ENCODE measurements at regions not wholly inside any gene's neighbourhood (a gene's known extent, or its start where the extent isn't known, plus 50 kb on each side); places are given as distances from the start of the nearest gene placed in this dataset.

DNA sequence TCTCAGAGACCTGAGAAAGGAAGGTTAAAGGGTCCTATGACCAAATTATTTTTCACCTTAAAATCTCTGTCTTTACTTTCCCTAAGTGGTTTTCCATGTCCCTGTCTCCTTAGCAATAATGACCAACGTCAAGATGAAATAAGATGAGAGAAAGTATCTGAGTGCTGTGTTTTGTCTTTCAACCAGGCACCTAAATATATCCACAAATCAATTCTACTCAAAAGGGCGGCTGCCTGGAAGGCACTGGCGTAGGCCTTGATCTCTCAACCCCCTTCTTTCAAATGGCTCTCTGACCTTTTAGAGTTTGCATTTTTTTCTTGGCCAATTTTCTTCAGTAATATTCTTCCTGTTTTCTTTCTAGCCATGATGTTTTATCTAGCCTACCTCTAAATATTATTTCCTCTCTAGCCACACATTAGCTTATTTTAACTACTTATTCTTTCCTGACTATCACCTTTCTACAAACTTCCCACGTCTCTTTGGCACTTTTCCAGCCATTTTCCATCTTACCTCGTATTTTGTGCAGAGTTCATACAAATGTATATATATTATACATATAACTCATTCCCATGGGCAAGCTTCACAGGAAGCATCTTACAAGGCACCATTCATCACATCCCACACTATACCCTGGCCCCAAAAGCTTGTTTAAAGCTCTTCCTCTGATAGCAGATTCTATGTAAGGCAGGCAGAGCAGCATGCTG lies 204.5 kb downstream of the SNX18 start:
- TF ChIP-seq, protein P1, sequence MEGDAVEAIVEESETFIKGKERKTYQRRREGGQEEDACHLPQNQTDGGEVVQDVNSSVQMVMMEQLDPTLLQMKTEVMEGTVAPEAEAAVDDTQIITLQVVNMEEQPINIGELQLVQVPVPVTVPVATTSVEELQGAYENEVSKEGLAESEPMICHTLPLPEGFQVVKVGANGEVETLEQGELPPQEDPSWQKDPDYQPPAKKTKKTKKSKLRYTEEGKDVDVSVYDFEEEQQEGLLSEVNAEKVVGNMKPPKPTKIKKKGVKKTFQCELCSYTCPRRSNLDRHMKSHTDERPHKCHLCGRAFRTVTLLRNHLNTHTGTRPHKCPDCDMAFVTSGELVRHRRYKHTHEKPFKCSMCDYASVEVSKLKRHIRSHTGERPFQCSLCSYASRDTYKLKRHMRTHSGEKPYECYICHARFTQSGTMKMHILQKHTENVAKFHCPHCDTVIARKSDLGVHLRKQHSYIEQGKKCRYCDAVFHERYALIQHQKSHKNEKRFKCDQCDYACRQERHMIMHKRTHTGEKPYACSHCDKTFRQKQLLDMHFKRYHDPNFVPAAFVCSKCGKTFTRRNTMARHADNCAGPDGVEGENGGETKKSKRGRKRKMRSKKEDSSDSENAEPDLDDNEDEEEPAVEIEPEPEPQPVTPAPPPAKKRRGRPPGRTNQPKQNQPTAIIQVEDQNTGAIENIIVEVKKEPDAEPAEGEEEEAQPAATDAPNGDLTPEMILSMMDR (IDR thresholded peaks at IDR 0.05; ENCODE audit: low read length) = no peak
- no peak for TF ChIP-seq EZH2 (optimal IDR thresholded peaks at IDR 0.05; ENCODE audit: low read depth, low read length)
- no peak for TF ChIP-seq EZH2phosphoT487 (IDR thresholded peaks at IDR 0.05; ENCODE audit: low read length)
